ENCODE measurements at regions not wholly inside any gene's neighbourhood (a gene's known extent, or its start where the extent isn't known, plus 50 kb on each side); places are given as distances from the start of the nearest gene placed in this dataset.

- Mint-ChIP-seq H3K27ac (no peak overlapping the region), H3K9me3 (peaks cover 0 to 2% of the 10 kb centered on the region in 2 donors), H3K36me3 (ENCODE audit: insufficient read depth) (no peaks in the 10 kb centered on the region), H3K4me3 (no peak overlapping the region), H3K27me3 (no peaks in the 10 kb centered on the region), H3K4me1 (ENCODE audit: low read depth in 2 of 2) (no peaks in the 10 kb centered on the region)
- DNase-seq (no peak), ATAC-seq (replicated peaks) (no peak)
Measured at GRCh38 chr3:145188079-145188770, 972.8 kb downstream of the PLOD2 start.

DNA sequence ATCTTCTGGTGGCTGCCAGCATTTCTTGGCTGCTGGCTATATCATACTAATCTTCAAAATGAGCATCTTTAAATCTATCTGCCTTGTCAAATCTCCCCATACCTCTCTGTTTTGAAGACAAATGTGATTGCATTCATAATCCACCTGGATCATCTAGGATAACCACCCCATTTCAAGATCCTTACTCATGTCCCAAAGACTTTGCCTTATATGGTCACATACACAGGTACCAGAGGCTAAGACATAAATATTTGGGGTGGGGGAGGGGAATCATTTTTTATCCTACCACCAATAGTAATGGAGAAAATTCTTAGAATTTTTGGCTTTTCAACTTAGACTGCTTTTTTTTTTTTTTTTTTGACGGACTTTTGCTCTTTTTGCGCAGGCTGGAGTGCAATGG is 970.8 kb downstream of the PLOD2 start:
- DNase-seq, result no peak
- no peak for ATAC-seq (replicated peaks)
- no peaks in the 10 kb centered on the region for H3K4me1 Mint-ChIP-seq (ENCODE audit: low read depth in 2 of 2)
- peaks cover 0 to 2% of the 10 kb centered on the region in 2 donors for H3K9me3 Mint-ChIP-seq
- no peaks in the 10 kb centered on the region for H3K27me3 Mint-ChIP-seq
- H3K27ac Mint-ChIP-seq, result no peak overlapping the region
- H3K36me3 Mint-ChIP-seq (ENCODE audit: insufficient read depth), result no peaks in the 10 kb centered on the region
- H3K4me3 Mint-ChIP-seq, result no peak overlapping the region

DNA sequence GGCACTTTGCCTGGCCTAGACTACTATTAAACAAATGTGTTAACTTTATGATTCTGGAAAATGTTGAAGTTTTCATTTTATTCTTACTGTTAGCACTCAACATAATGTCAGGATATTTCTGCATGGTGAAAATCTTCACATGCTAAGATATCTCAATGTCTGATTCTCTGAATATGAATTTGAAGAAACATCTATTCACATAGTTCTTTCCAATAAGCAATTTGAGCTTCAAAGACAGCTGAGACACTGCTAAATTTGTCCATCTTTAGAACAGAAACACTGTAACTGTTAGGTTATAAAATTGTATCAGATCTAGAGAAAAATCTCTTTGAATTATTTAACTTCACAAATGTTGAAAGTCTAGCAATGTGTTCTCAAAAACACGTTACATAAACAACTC is 970.2 kb downstream of the PLOD2 start:
- Mint-ChIP-seq H3K36me3 (ENCODE audit: insufficient read depth) (no peaks in the 10 kb centered on the region), H3K27ac (no peak overlapping the region), H3K4me3 (no peak overlapping the region), H3K27me3 (no peaks in the 10 kb centered on the region), H3K9me3 (peaks cover 0 to 2% of the 10 kb centered on the region in 2 donors), H3K4me1 (ENCODE audit: low read depth in 2 of 2) (no peaks in the 10 kb centered on the region)
- no peak for DNase-seq
- no peak for ATAC-seq (replicated peaks)

- Mint-ChIP-seq H3K4me1 (ENCODE audit: low read depth in 2 of 2) (no peaks in the 10 kb centered on the region), H3K4me3 (no peak overlapping the region), H3K27me3 (no peaks in the 10 kb centered on the region), H3K9me3 (peaks cover 0 to 2% of the 10 kb centered on the region in 2 donors), H3K27ac (no peak overlapping the region), H3K36me3 (ENCODE audit: insufficient read depth) (no peaks in the 10 kb centered on the region)
- ATAC-seq (replicated peaks) (no peak), DNase-seq (no peak)
Measured at GRCh38 chr3:145191543-145191942, 969.4 kb downstream of the PLOD2 start.

- no peak for DNase-seq
- H3K36me3 Mint-ChIP-seq (ENCODE audit: insufficient read depth), result peaks cover 2% of the 10 kb centered on the region
- H3K27ac Mint-ChIP-seq, result no peak overlapping the region
- H3K4me1 Mint-ChIP-seq (ENCODE audit: low read depth in 2 of 2), result no peaks in the 10 kb centered on the region
- peaks cover 5 to 12% of the 10 kb centered on the region in 2 donors for H3K9me3 Mint-ChIP-seq
- no peak for ATAC-seq (replicated peaks)
- no peak overlapping the region for H3K4me3 Mint-ChIP-seq
- no peaks in the 10 kb centered on the region for H3K27me3 Mint-ChIP-seq
Measured at GRCh38 chr3:145197051-145197820, 963.7 kb downstream of the PLOD2 start.

GRCh38 chr3:145197821-145198220 is 963.2 kb downstream of the PLOD2 start:
- H3K27ac Mint-ChIP-seq, result no peak overlapping the region
- H3K9me3 Mint-ChIP-seq, result peaks cover 5 to 12% of the 10 kb centered on the region in 2 donors
- ATAC-seq (replicated peaks) (no peak), DNase-seq (no peak)
- peaks cover 2% of the 10 kb centered on the region for H3K36me3 Mint-ChIP-seq (ENCODE audit: insufficient read depth)
- no peaks in the 10 kb centered on the region for H3K27me3 Mint-ChIP-seq
- no peaks in the 10 kb centered on the region for H3K4me1 Mint-ChIP-seq (ENCODE audit: low read depth in 2 of 2)
- H3K4me3 Mint-ChIP-seq, result no peak overlapping the region

DNA sequence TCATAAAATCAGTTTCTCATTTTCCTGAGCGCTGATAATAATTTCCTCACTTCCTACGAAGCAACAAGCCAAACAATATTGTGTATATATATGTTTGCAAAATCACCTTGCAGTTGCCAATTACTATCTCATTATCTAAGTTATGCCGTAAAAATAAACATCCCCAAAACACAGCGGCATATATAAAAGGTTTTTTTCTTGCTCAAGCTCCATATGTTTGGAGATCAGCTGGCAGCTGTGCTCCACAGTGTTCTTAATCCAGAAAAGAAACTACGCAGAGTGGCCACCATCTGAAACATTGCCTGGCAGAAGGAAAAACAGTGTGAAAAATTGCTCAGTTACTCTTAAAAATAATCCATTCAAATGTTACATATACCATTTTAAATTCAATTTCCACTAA is 951.4 kb downstream of the PLOD2 start:
- H3K27ac Mint-ChIP-seq, result no peak overlapping the region
- no peaks in the 10 kb centered on the region for H3K4me1 Mint-ChIP-seq (ENCODE audit: low read depth in 2 of 2)
- H3K27me3 Mint-ChIP-seq, result no peaks in the 10 kb centered on the region
- no peak overlapping the region for H3K4me3 Mint-ChIP-seq
- H3K36me3 Mint-ChIP-seq (ENCODE audit: insufficient read depth), result no peaks in the 10 kb centered on the region
- ATAC-seq (replicated peaks) (no peak), DNase-seq (no peak)
- peaks cover 7 to 8% of the 10 kb centered on the region in 2 donors for H3K9me3 Mint-ChIP-seq

DNA sequence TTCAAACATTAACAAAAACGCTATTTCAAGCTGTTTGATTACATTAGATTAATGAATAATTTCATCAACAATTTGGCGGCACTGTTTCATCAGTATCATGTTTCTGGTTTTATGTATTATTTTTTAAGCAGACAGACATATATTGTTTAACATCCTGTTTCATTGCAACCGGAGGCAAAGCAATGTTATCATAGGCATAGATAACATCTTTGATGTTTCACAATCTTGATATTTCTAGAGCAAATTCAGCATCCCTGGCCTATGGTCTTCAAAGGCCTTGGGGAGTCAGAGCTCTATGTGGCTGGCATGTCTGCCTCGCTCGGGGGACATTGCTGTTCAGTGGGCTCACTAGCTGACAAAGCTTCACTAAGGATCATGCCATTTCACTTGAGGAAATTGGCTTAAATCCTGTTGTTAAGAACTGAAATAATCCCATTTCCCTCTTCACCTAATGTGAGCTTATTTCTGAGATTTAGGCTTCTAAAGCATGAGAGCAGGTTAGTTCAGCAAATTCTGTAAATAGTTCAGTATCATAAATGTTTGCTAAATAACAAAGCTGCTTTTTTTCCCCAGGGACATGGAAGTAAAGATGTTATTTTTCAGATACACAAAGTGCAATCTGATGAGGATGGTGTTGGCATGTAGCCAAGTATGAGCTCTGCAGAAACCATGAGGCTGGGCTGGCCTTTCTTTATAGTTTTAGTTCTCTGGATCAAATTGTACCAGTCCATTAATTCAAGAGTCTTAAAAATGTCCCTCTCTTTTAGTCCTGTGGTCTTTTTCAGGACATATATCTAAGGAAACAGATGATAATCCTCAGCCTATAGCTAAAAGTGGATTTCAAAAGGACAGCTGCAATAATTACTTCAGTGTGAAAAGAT is 941.4 kb downstream of the PLOD2 start:
- H3K27me3 Mint-ChIP-seq, result no peaks in the 10 kb centered on the region
- H3K27ac Mint-ChIP-seq, result no peak overlapping the region
- H3K4me1 Mint-ChIP-seq (ENCODE audit: low read depth in 2 of 2), result no peaks in the 10 kb centered on the region
- ATAC-seq (replicated peaks), result no peak
- no peak overlapping the region for H3K4me3 Mint-ChIP-seq
- no peaks in the 10 kb centered on the region for H3K36me3 Mint-ChIP-seq (ENCODE audit: insufficient read depth)
- no peak for DNase-seq
- peaks cover 4 to 7% of the 10 kb centered on the region in 2 donors for H3K9me3 Mint-ChIP-seq

GRCh38 chr3:145224886-145225285 is 936.1 kb downstream of the PLOD2 start:
- Mint-ChIP-seq H3K4me1 (ENCODE audit: low read depth in 2 of 2) (no peaks in the 10 kb centered on the region), H3K36me3 (ENCODE audit: insufficient read depth) (no peaks in the 10 kb centered on the region), H3K27me3 (no peaks in the 10 kb centered on the region), H3K9me3 (peaks cover 0 to 14% of the 10 kb centered on the region in 2 donors), H3K27ac (no peak overlapping the region), H3K4me3 (no peak overlapping the region)
- ATAC-seq (replicated peaks) (no peak), DNase-seq (no peak)

DNA sequence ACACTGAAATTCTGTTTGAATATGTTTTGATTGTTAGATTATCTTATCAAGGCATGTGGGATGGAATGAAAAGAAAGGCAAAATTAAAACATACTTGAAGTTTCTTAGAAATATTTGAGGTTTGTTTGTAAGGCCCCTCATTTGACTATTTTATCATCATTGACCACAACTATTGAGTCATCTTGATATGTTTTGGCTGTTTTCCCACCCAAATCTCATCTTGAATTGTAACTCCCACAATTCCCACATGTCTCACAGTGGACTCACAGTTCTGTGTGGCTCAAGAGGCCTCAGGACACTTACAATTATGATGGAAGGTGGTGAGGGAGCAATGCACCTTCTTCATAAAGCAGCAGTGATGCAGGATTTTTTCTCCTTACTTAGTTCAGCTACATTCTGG is 917.1 kb downstream of the PLOD2 start:
- Mint-ChIP-seq H3K4me1 (ENCODE audit: low read depth in 2 of 2) (no peaks in the 10 kb centered on the region), H3K27ac (no peak overlapping the region), H3K4me3 (no peak overlapping the region)

DNA sequence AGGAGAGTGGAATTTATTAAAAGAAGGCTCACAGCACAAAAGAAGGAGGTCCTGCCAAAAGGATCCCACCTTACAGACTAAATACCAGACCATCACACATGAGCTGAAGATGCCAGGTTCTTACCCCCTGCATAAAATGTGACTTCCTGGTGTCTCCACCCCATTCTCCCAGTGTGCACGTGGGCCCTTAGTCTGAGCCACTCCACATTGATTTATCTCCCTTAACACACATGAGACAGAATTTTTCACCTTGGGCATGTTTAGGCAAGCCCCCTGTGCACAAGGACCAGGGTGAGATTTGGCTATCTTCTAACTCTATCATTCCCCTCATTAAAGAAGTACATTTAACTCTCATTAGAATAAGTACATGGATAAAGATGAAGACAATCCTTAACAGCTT is 916.7 kb downstream of the PLOD2 start:
- Mint-ChIP-seq H3K27ac (no peak overlapping the region), H3K4me3 (no peak overlapping the region)
- ATAC-seq (replicated peaks), result no peak

More for the DNA sequence above, 917.1 kb downstream of the PLOD2 start:
- no peak for DNase-seq
- Mint-ChIP-seq H3K27me3 (no peaks in the 10 kb centered on the region), H3K9me3 (peaks cover 10% of the 10 kb centered on the region in 2 donors), H3K36me3 (ENCODE audit: insufficient read depth) (no peaks in the 10 kb centered on the region)
- no peak for ATAC-seq (replicated peaks)

GRCh38 chr3:145246291-145246690 is 914.7 kb downstream of the PLOD2 start:
- no peak for ATAC-seq (replicated peaks)
- no peaks in the 10 kb centered on the region for H3K4me1 Mint-ChIP-seq (ENCODE audit: low read depth in 2 of 2)

More for the DNA sequence above, 916.7 kb downstream of the PLOD2 start:
- Mint-ChIP-seq H3K27me3 (no peaks in the 10 kb centered on the region), H3K36me3 (ENCODE audit: insufficient read depth) (no peaks in the 10 kb centered on the region), H3K9me3 (peaks cover 13 to 15% of the 10 kb centered on the region in 2 donors), H3K4me1 (ENCODE audit: low read depth in 2 of 2) (no peaks in the 10 kb centered on the region)
- DNase-seq, result no peak

DNA sequence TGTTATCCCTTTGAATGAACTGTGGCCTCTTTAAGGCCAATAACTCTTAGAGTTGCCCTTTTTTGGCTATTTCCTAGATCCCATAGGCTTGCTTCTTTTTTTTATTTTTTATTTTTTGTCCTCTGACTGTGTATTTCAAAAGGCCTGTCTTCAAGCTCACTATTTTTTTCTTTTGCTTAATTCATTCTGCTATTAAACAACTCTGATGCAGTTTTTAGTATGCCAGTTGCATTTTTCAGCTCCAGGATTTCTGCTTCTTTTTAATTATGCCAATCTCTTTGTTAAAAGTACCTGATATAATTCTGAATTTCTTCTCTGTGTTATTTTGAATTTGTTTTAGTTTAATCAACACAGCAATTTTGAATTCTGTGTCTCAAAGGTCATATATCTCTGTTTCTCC is 912.1 kb downstream of the PLOD2 start:
- Mint-ChIP-seq H3K27me3 (no peaks in the 10 kb centered on the region), H3K36me3 (ENCODE audit: insufficient read depth) (no peaks in the 10 kb centered on the region), H3K4me1 (ENCODE audit: low read depth in 2 of 2) (no peaks in the 10 kb centered on the region), H3K27ac (no peak overlapping the region), H3K4me3 (no peak overlapping the region), H3K9me3 (peaks cover 13 to 18% of the 10 kb centered on the region in 2 donors)
- ATAC-seq (replicated peaks) (no peak), DNase-seq (no peak)

More at GRCh38 chr3:145246291-145246690, 914.7 kb downstream of the PLOD2 start:
- no peaks in the 10 kb centered on the region for H3K27me3 Mint-ChIP-seq
- H3K27ac Mint-ChIP-seq, result no peak overlapping the region
- H3K4me3 Mint-ChIP-seq, result no peak overlapping the region
- H3K36me3 Mint-ChIP-seq (ENCODE audit: insufficient read depth), result no peaks in the 10 kb centered on the region
- peaks cover 13 to 18% of the 10 kb centered on the region in 2 donors for H3K9me3 Mint-ChIP-seq
- DNase-seq, result no peak
